GM12878 (cell line): ENCODE measurements at regions not wholly inside any gene's neighbourhood (a gene's known extent, or its start where the extent isn't known, plus 50 kb on each side); places are given as distances from the start of the nearest gene placed in this dataset.

Source experiments
- ATAC-seq: fragments of 200-7000 bp; cut with Tn5 transposase; 3 replicates; pipeline ENCODE4 v1.9.1; 2020; ENCODE audit warnings: mild to moderate bottlenecking, moderate library complexity
- BruUV-seq: library from RNA; stranded (reverse); fragments of 400-500 nt; replicated peaks from 2 replicates; lab custom pipeline; 2021; lab: Mats Ljungman, UMichigan
- CTCF ChIA-PET: fragments of 300-600 bp; sonication (Branson Sonifier 250); formaldehyde crosslinking; extraction: SDS; loops from one replicate; lab custom pipeline; 2021; ENCODE audit warnings: inconsistent platforms; lab: Yijun Ruan, JAX
- POLR2A ChIA-PET: fragments of 350-600 bp; formaldehyde crosslinking; extraction: SDS; loops from one replicate; lab custom pipeline; 2021; ENCODE audit warnings: inconsistent platforms; lab: Charles Lee
- RAD21 ChIA-PET: fragments of 300-600 bp; sonication (Branson Sonifier 250); formaldehyde crosslinking; loops from one replicate; lab custom pipeline; 2023; ENCODE audit warnings: antibody characterized with exemption; ENCODE audit not compliant: unreplicated experiment; lab: Charles Lee
- SMC1A ChIA-PET: fragments of 300-600 bp; sonication (Branson Sonifier 250); formaldehyde crosslinking; loops from one replicate; lab custom pipeline; 2023; ENCODE audit not compliant: unreplicated experiment, uncharacterized antibody; lab: Charles Lee
- DNase-seq: peaks from one replicate; pipeline ENCODE4 v3.0.0-alpha.2; 2011; ENCODE audit warnings: low read depth, low spot score
- FAIRE-seq: peaks from 3 replicates; lab custom pipeline; 2011; peaks lifted over from hg19 to GRCh38; lab: Jason Lieb, UNC
- H2AFZ ChIP-seq: 2 replicates; pipeline ENCODE4 v1.6.0; 2011; ENCODE audit warnings: low read depth, low read length, control low read depth; ENCODE audit not compliant: control insufficient read depth
- H3K27ac ChIP-seq: 2 replicates; pipeline ENCODE4 v1.5.1; 2011; ENCODE audit warnings: control low read depth; ENCODE audit not compliant: control insufficient read depth, insufficient read depth
- H3K27me3 ChIP-seq, 2 experiments: replicated peaks in 1 of 2; 2 replicates each; pipeline versions ENCODE4 v1.6.0 to v1.6.1; 2011; ENCODE audit warnings: low read length in 1 of 2; ENCODE audit not compliant: control insufficient read depth in 2 of 2, insufficient read depth in 2 of 2
- H3K36me3 ChIP-seq, 2 experiments: 2 replicates each; pipeline ENCODE4 v1.5.1; 2011; ENCODE audit warnings: low read length in 1 of 2; ENCODE audit not compliant: control insufficient read depth in 2 of 2, insufficient read depth in 2 of 2
- H3K4me1 ChIP-seq: 2 replicates; pipeline ENCODE4 v1.6.1; 2011; ENCODE audit warnings: mild to moderate bottlenecking, low read length, moderate library complexity, mixed read lengths; ENCODE audit not compliant: control insufficient read depth, insufficient read depth
- H3K4me2 ChIP-seq: 2 replicates; pipeline ENCODE4 v1.6.0; 2011; ENCODE audit warnings: control low read depth; ENCODE audit not compliant: control insufficient read depth, insufficient read depth
- H3K4me3 ChIP-seq: fragments of 200-600 bp; sonication (generic); 2 replicates; pipeline ENCODE4 v1.5.1; 2016
- H3K79me2 ChIP-seq: 2 replicates; pipeline ENCODE4 v1.6.0; 2011; ENCODE audit warnings: low read length; ENCODE audit not compliant: control insufficient read depth, insufficient read depth
- H3K9ac ChIP-seq: 2 replicates; pipeline ENCODE4 v1.8.0; 2011; ENCODE audit warnings: low read length, control low read depth, mixed read lengths; ENCODE audit not compliant: control insufficient read depth, insufficient read depth
- H3K9me3 ChIP-seq: replicated peaks from 3 replicates; pipeline ENCODE4 v1.5.1; 2011; ENCODE audit warnings: mild to moderate bottlenecking, low read length; ENCODE audit not compliant: control insufficient read depth, insufficient read depth
- H4K20me1 ChIP-seq: 2 replicates; pipeline ENCODE4 v1.6.0; 2011; ENCODE audit not compliant: control insufficient read depth, insufficient read depth
- BHLHE40 ChIP-seq, 2 experiments: fragments of 450-650 bp in 1 of 2; IDR thresholded peaks; 2 replicates each; pipeline ENCODE4 v1.6.1; 2011 to 2017; ENCODE audit warnings: low read depth in 2 of 2, borderline replicate concordance in 1 of 2, improper control_type of control experiment in 1 of 2, low read length in 1 of 2, mild to moderate bottlenecking in 1 of 2
- TARDBP ChIP-seq: IDR thresholded peaks from 2 replicates; pipeline ENCODE4 v1.6.1; 2016; ENCODE audit warnings: borderline replicate concordance
- YBX1 ChIP-seq: fragments of 450-650 bp; IDR thresholded peaks from 2 replicates; pipeline ENCODE4 v1.6.1; 2016; ENCODE audit warnings: antibody characterized with exemption
- ZBED1 ChIP-seq: IDR thresholded peaks from 2 replicates; pipeline ENCODE4 v1.6.1; 2016; ENCODE audit warnings: borderline replicate concordance
- ZNF622 ChIP-seq: fragments of 450-650 bp; IDR thresholded peaks from 2 replicates; pipeline ENCODE4 v1.6.1; 2017; ENCODE audit warnings: mild to moderate bottlenecking, inconsistent platforms
- ZSCAN29 ChIP-seq: fragments of 450-650 bp; IDR thresholded peaks from 2 replicates; pipeline ENCODE4 v1.6.1; 2017; ENCODE audit warnings: mild to moderate bottlenecking, moderate library complexity
- in situ Hi-C: fragments of 300-500 bp; cut with MboI; formaldehyde crosslinking; loops from 9 replicates; pipeline ENCODE4 v1.14.3; 2018; ENCODE audit warnings: mixed read lengths
- intact Hi-C: fragments of 100-400 bp; cut with micrococcal nuclease; formaldehyde crosslinking; loops from one replicate; pipeline ENCODE4 v1.14.2; 2022; ENCODE audit not compliant: unreplicated experiment
- TF ChIP-seq, protein P1 (sequence below): fragments of 450-650 bp; IDR thresholded peaks from 2 replicates; pipeline ENCODE4 v1.6.1; 2018; ENCODE audit warnings: borderline replicate concordance, mild to moderate bottlenecking; ENCODE audit not compliant: partially characterized antibody
- TF ChIP-seq, protein P2 (sequence below): fragments of 450-650 bp; IDR thresholded peaks from 2 replicates; pipeline ENCODE4 v1.6.1; 2017; ENCODE audit warnings: mild to moderate bottlenecking, moderate library complexity
- TF ChIP-seq, protein P3 (sequence below): IDR thresholded peaks from 2 replicates; pipeline ENCODE4 v1.6.1; 2012; ENCODE audit warnings: low read depth, low read length, improper control_type of control experiment
- TF ChIP-seq, protein P4 (sequence below): fragments of 450-650 bp; IDR thresholded peaks from 2 replicates; pipeline ENCODE4 v1.6.1; 2017; ENCODE audit warnings: mild to moderate bottlenecking, low read depth, inconsistent platforms; ENCODE audit not compliant: poor library complexity, severe bottlenecking

DNA sequence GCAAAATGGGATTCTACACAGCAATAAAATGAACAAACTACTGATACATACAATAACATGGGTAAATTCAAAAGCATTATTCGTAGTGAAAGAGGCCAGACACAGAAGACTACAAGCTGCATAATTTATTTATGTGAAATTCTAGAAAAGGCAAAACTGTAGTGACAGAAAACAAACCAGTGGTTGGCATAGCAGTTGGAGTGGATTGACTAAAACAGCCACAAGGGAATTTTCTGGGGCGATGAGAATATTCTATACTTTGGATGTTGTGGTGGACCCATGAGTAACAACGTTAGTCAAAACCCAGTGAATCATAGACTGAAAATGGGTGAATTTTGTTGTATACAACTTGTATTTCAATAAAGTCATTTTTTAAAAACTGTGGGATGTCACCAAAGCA lies 63.2 kb upstream of the RPL38 start (continued):
- TF ChIP-seq, protein P1, sequence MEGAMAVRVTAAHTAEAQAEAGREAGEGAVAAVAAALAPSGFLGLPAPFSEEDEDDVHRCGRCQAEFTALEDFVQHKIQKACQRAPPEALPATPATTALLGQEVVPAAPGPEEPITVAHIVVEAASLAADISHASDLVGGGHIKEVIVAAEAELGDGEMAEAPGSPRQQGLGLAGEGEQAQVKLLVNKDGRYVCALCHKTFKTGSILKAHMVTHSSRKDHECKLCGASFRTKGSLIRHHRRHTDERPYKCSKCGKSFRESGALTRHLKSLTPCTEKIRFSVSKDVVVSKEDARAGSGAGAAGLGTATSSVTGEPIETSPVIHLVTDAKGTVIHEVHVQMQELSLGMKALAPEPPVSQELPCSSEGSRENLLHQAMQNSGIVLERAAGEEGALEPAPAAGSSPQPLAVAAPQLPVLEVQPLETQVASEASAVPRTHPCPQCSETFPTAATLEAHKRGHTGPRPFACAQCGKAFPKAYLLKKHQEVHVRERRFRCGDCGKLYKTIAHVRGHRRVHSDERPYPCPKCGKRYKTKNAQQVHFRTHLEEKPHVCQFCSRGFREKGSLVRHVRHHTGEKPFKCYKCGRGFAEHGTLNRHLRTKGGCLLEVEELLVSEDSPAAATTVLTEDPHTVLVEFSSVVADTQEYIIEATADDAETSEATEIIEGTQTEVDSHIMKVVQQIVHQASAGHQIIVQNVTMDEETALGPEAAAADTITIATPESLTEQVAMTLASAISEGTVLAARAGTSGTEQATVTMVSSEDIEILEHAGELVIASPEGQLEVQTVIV, result no peak
- TF ChIP-seq, protein P2, sequence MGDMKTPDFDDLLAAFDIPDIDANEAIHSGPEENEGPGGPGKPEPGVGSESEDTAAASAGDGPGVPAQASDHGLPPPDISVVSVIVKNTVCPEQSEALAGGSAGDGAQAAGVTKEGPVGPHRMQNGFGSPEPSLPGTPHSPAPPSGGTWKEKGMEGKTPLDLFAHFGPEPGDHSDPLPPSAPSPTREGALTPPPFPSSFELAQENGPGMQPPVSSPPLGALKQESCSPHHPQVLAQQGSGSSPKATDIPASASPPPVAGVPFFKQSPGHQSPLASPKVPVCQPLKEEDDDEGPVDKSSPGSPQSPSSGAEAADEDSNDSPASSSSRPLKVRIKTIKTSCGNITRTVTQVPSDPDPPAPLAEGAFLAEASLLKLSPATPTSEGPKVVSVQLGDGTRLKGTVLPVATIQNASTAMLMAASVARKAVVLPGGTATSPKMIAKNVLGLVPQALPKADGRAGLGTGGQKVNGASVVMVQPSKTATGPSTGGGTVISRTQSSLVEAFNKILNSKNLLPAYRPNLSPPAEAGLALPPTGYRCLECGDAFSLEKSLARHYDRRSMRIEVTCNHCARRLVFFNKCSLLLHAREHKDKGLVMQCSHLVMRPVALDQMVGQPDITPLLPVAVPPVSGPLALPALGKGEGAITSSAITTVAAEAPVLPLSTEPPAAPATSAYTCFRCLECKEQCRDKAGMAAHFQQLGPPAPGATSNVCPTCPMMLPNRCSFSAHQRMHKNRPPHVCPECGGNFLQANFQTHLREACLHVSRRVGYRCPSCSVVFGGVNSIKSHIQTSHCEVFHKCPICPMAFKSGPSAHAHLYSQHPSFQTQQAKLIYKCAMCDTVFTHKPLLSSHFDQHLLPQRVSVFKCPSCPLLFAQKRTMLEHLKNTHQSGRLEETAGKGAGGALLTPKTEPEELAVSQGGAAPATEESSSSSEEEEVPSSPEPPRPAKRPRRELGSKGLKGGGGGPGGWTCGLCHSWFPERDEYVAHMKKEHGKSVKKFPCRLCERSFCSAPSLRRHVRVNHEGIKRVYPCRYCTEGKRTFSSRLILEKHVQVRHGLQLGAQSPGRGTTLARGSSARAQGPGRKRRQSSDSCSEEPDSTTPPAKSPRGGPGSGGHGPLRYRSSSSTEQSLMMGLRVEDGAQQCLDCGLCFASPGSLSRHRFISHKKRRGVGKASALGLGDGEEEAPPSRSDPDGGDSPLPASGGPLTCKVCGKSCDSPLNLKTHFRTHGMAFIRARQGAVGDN, result no peak
- TF ChIP-seq, protein P3, sequence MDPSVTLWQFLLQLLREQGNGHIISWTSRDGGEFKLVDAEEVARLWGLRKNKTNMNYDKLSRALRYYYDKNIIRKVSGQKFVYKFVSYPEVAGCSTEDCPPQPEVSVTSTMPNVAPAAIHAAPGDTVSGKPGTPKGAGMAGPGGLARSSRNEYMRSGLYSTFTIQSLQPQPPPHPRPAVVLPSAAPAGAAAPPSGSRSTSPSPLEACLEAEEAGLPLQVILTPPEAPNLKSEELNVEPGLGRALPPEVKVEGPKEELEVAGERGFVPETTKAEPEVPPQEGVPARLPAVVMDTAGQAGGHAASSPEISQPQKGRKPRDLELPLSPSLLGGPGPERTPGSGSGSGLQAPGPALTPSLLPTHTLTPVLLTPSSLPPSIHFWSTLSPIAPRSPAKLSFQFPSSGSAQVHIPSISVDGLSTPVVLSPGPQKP, result no peak

DNA sequence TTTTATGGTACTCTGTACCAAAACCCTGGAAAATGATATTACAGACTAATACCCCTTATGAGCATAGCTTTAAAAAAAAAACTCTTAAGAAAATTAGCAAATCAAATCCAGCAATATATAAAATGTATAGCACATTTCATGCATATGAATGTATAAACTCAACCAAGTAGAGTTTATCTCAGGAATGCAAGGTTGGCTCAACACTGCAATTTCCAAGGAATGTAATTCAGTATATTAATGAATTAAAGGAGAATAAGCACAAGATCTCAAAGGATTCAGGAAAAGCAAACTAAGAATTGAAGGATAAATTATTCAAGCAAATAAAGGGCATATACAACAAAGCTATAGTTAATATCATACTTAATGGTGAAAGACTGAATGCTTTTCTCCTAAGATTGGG lies 61.9 kb upstream of the RPL38 start:
- FAIRE-seq (no peak), ATAC-seq (no peak), DNase-seq (no peak)
- no peaks in the 10 kb centered on the region for H4K20me1 ChIP-seq
- TF ChIP-seq, protein P4, sequence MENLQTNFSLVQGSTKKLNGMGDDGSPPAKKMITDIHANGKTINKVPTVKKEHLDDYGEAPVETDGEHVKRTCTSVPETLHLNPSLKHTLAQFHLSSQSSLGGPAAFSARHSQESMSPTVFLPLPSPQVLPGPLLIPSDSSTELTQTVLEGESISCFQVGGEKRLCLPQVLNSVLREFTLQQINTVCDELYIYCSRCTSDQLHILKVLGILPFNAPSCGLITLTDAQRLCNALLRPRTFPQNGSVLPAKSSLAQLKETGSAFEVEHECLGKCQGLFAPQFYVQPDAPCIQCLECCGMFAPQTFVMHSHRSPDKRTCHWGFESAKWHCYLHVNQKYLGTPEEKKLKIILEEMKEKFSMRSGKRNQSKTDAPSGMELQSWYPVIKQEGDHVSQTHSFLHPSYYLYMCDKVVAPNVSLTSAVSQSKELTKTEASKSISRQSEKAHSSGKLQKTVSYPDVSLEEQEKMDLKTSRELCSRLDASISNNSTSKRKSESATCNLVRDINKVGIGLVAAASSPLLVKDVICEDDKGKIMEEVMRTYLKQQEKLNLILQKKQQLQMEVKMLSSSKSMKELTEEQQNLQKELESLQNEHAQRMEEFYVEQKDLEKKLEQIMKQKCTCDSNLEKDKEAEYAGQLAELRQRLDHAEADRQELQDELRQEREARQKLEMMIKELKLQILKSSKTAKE, result no peak
- TF ChIP-seq ZSCAN29 (no peak), YBX1 (no peak), ZNF622 (no peak), BHLHE40 (IDR thresholded peaks at IDR 0.05; ENCODE audit: borderline replicate concordance in 1 of 2, low read depth in 2 of 2, low read length in 1 of 2) (no peak), ZBED1 (no peak), TARDBP (no peak)
- BruUV-seq, result no TSS peak
- no peaks in the 10 kb centered on the region for H3K36me3 ChIP-seq
- no peak overlapping the region for H3K27ac ChIP-seq
- H3K27me3 ChIP-seq, result peaks cover 0 to 3% of the 10 kb centered on the region in 2 experiments; a peak in 1 of 4 replicates
- peaks cover 2% of the 10 kb centered on the region; the same call in 1 of the 3 replicates for H3K9me3 ChIP-seq
- H3K4me1 ChIP-seq, result no peaks in the 10 kb centered on the region
- in situ Hi-C loops (no loop called here), intact Hi-C loops (no loop called here)
- H2AFZ ChIP-seq, result no peak overlapping the region
- H3K79me2 ChIP-seq, result no peaks in the 10 kb centered on the region
- H3K9ac ChIP-seq, result no peak overlapping the region
- CTCF ChIA-PET, result no interaction called here
- SMC1A ChIA-PET, result no interaction called here
- H3K4me2 ChIP-seq, result no peak overlapping the region
- RAD21 ChIA-PET, result no interaction called here
- no peak overlapping the region for H3K4me3 ChIP-seq
- POLR2A ChIA-PET, result no interaction called here
